ENCODE measurements at regions not wholly inside any gene's neighbourhood (a gene's known extent, or its start where the extent isn't known, plus 50 kb on each side); places are given as distances from the start of the nearest gene placed in this dataset.
"Not testable (repeated sequence)": the region's sequence is repeated elsewhere in the genome, so short reads cannot be mapped to it uniquely, and the experiment has no call there.

GRCh38 chr4:38334791-38335190 lies 329.2 kb upstream of the KLF3 start:
- no peak for DNase-seq (ENCODE audit: low spot score)

- DNase-seq (ENCODE audit: low spot score), result not testable (repeated sequence)
Measured at GRCh38 chr4:38338939-38339338, 325.1 kb upstream of the KLF3 start.

GRCh38 chr4:38343608-38344007 lies 320.4 kb upstream of the KLF3 start:
- no peak for DNase-seq (ENCODE audit: low spot score)

GRCh38 chr4:38344929-38345328 lies 319.1 kb upstream of the KLF3 start:
- no peak for DNase-seq (ENCODE audit: low spot score)

DNA sequence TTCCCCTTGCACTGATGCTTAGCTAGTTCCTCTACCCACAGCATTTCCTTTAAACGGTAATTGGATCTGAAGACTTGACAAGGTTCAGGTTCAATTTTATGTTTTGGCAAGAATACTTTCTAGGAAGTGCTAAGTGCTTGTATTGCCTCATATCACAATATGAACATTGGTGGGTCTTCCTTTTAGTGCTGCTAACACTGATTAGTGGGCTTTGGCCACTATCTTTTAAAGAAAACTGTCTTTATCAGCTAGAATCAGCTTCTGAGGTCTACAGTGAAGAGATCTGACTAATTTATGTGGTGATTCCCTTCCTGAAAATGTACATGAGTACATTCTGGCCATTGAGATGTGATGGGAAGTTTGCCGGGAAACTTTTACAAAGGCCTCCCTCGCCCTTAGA lies 316.7 kb upstream of the KLF3 start:
- no peak for DNase-seq (ENCODE audit: low spot score)

- no peak for DNase-seq (ENCODE audit: low spot score)
Measured at GRCh38 chr4:38354421-38354820, 309.6 kb upstream of the KLF3 start.

- no peak for DNase-seq (ENCODE audit: low spot score)
Measured at GRCh38 chr4:38354872-38355271, 309.1 kb upstream of the KLF3 start.

DNA sequence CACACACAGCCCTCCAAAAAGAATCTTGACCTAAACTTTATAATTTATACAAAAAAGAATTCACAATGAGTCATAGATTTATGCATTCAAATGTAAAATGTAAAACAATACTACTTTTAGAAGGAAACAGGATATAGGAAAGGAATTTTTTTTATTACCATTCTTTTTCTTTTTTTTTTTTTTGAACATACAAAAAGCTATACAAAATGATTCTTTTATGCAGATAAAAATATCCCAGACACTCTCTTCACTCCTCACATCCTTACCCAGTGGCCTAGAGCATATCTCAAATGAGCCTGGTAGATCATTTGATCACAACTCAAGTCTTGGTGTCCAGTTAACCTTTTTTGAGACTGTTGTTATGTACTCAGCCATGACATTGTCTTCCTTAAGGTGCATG lies 307.3 kb upstream of the KLF3 start:
- DNase-seq (ENCODE audit: low spot score), result no peak

GRCh38 chr4:38357546-38357945 lies 306.5 kb upstream of the KLF3 start:
- no peak for DNase-seq (ENCODE audit: low spot score)

DNA sequence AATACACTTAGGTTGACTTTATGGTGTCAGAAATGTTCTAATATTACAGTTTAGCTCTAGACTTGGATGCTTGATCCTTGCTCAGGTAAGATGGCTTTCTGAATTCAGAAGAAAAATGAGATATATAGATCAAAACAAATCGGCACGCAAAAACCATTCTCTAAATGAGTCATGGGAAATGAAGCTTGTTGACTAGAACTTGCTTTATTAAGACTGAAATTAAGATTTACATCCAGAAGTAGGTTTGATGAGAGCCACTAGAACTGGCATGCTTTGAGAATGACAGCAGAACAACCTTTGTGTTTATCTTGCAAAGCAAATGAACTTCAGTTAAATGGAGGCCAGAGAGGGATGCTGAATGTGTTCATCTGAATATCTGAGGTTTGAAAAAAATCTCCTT lies 304.9 kb upstream of the KLF3 start:
- no peak for DNase-seq (ENCODE audit: low spot score)

DNA sequence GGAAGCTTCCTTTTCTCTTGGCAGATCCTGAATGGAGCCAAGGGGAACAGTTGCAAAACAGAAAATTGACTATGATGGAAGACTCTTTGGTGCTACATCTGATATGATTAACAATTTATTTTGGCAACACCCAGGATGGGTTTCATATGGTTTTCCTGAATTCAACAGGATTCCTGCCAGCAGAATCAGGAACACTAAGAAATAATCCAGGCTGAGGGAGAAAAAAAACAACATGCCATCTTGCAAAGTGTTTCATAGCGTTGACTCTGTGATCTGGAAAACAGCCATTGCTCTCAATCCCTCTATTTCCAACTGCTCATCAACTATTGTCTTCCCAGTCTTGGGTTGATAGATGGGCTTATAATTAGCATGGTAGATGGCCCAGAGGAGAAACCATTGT lies 303.8 kb upstream of the KLF3 start:
- DNase-seq (ENCODE audit: low spot score), result no peak

DNA sequence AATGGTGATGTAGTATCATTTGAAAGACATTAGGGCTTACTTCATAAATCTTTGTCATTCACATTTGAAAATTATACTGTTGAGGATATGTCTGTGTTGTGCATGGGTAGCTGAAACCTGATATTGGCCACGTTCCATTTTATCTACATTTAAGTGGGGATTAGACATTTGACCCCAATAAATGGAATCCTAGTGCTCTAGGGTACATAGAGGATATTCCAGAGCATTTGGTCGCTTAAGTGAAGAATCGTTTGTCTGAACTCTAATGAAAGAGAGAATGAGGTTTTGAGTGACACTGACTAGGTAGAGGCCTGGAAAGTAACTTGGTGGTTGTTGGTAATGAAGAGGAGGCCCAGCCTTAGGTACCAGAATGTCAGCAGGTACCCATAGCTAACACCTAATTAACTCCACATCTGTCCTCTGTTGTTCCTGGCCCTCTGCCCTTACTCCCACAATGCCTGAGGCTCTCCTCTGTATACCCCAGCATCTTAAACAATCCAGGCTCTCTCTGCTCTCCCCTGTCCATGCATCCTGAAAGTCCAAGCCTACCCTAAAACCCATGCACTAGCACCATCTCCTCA lies 299.5 kb upstream of the KLF3 start:
- no peak for DNase-seq (ENCODE audit: low spot score)

DNA sequence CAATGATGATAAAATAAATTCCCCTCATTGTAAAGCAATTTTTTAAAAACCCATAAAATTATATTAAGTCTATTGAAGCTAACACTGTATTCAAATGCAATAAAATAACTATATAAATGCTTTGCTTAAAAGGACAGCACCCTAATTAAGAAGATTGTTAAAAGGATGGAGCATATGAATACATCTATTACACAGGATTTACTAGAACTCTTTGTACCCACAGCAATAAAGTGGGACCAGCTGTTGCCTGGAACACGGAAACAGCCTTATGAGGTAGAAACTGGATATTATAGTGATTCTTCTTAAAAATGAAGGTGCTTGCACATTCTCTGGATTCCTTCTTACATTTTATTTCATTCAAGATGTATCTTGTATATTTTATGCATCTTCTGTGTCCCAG lies 298.7 kb upstream of the KLF3 start:
- DNase-seq (ENCODE audit: low spot score), result no peak

- DNase-seq (ENCODE audit: low spot score), result no peak
Measured at GRCh38 chr4:38365748-38366310, 298.2 kb upstream of the KLF3 start.

GRCh38 chr4:38366456-38366855 lies 297.5 kb upstream of the KLF3 start:
- no peak for DNase-seq (ENCODE audit: low spot score)

GRCh38 chr4:38366997-38367396 lies 297.0 kb upstream of the KLF3 start:
- no peak for DNase-seq (ENCODE audit: low spot score)

GRCh38 chr4:38367642-38368174 lies 296.3 kb upstream of the KLF3 start:
- DNase-seq (ENCODE audit: low spot score), result no peak

- no peak for DNase-seq (ENCODE audit: low spot score)
Measured at GRCh38 chr4:38368613-38369012, 295.4 kb upstream of the KLF3 start.

GRCh38 chr4:38371391-38371851 lies 292.6 kb upstream of the KLF3 start:
- DNase-seq (ENCODE audit: low spot score), result no peak

- no peak for DNase-seq (ENCODE audit: low spot score)
Measured at GRCh38 chr4:38373375-38373774, 290.6 kb upstream of the KLF3 start.

DNA sequence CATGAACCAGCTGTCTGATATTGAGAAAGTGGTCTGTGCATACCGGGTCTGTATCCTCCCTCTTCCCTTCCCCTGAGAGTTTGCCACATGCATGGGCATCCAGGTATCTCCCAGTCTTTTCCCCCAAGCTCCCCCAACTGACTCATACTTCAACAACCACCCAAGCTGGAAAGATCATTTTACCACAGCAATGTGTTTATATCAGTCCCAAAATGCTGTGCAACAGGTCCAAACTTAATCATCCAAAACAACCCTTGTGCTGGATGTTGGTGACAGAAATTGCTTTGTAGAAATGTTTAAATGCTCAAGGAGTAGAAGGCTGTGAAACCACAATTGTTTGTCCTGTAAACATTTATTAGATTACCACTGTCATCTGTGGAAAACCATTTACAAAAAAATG lies 286.8 kb upstream of the KLF3 start:
- no peak for DNase-seq (ENCODE audit: low spot score)

- DNase-seq (ENCODE audit: low spot score), result no peak
Measured at GRCh38 chr4:38378478-38378877, 285.5 kb upstream of the KLF3 start.

DNA sequence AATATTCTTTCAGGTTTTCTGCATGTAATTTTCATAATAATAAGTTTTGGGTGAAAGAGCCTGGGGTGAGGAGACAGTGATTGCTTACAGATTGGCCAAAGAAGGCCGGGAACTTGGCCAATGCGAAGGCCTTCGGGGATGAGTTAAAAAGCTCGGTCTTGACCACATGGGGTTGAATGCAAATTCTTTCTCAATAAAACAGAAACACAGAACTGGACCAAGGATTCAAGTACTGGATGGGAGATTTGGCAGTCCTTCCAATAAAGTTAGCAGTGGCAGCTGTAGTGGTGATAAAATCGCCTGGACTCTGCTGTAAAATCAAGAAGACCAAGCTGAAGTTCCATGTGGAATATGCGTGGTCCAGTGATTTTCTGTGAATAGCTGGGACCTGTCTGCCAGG lies 282.2 kb upstream of the KLF3 start:
- peak; percentile 7 for DNase-seq (ENCODE audit: low spot score)

DNA sequence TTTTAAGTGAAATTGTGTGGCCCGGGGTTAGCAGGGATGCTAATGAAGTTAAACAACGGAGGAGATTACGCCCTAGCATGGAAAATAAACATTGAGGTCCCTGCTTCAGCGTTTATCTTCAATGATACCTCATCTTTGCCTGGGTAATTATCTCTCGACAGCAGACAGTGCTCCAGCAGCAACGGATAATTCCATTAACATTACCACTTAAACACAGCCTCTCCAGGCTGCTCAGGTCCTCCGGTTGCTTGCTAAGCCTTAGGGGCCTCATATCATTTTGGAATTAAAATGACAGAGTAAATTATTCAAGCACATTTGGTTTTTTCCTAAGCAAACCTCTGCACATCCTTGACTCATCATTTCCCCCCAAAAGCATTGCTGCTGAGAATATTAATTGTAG lies 281.5 kb upstream of the KLF3 start:
- DNase-seq (ENCODE audit: low spot score), result no peak

All from cerebellar cortex (tissue), 1 donor.